Naive B cell (primary cell): ENCODE measurements at regions not wholly inside any gene's neighbourhood (a gene's known extent, or its start where the extent isn't known, plus 50 kb on each side); places are given as distances from the start of the nearest gene placed in this dataset.
A peak's percentile ranks its signal among the peaks of the same experiment; 100 is the strongest.

ENCODE experiments used
- ATAC-seq, 2 donors: fragments of 150-1000 bp; cut with Tn5 transposase; 2 replicates each; pipeline ENCODE4 v1.10.0; 2021; ENCODE audit warnings: low read depth in 2 of 2, mild to moderate bottlenecking in 2 of 2, moderate library complexity in 2 of 2
- DNase-seq: peaks from one replicate; pipeline ENCODE4 v3.0.0; 2022
- H3K27ac Mint-ChIP-seq, 6 donors: one replicate each; pipeline ENCODE4 v1.8.0; 2020 to 2022; ENCODE audit warnings: mild to moderate bottlenecking in 6 of 6, mixed read lengths in 6 of 6, moderate library complexity in 5 of 6, inconsistent platforms in 2 of 6
- H3K27me3 Mint-ChIP-seq, 3 donors: one replicate each; pipeline ENCODE4 v1.8.0; 2021 to 2022; ENCODE audit warnings: mixed read lengths in 3 of 3, mild to moderate bottlenecking in 1 of 3
- H3K36me3 Mint-ChIP-seq, 2 donors: one replicate each; pipeline ENCODE4 v1.8.0; 2020 to 2022; ENCODE audit warnings: mixed read lengths in 2 of 2, inconsistent platforms in 1 of 2, mild to moderate bottlenecking in 1 of 2
- H3K4me1 Mint-ChIP-seq, 3 donors: one replicate each; pipeline ENCODE4 v1.8.0; 2020 to 2022; ENCODE audit warnings: mixed read lengths in 3 of 3, inconsistent platforms in 1 of 3, mild to moderate bottlenecking in 1 of 3, moderate library complexity in 1 of 3
- H3K4me3 Mint-ChIP-seq, 8 donors: one replicate each; pipeline ENCODE4 v1.8.0; 2020 to 2022; ENCODE audit warnings: mild to moderate bottlenecking in 8 of 8, mixed read lengths in 8 of 8, moderate library complexity in 8 of 8, inconsistent platforms in 2 of 8
- H3K9me3 Mint-ChIP-seq, 7 donors: one replicate each; pipeline ENCODE4 v1.8.0; 2020 to 2022; ENCODE audit warnings: mixed read lengths in 7 of 7, mild to moderate bottlenecking in 5 of 7, inconsistent platforms in 2 of 7, moderate library complexity in 1 of 7

- Mint-ChIP-seq H3K4me1 (no peaks in the 10 kb centered on the region), H3K27ac (no peak overlapping the region), H3K36me3 (no peaks in the 10 kb centered on the region), H3K9me3 (peaks cover 0 to 7% (median 4%) of the 10 kb centered on the region in 7 donors), H3K27me3 (peaks cover 4 to 31% (median 13%) of the 10 kb centered on the region in 3 donors), H3K4me3 (no peak overlapping the region)
- DNase-seq (no peak), ATAC-seq (no peak)
Measured at GRCh38 chr13:97520061-97520460, 86.1 kb downstream of the RAP2A start.

- H3K27ac Mint-ChIP-seq = no peak overlapping the region
- no peak overlapping the region for H3K4me3 Mint-ChIP-seq
- H3K4me1 Mint-ChIP-seq = no peaks in the 10 kb centered on the region
- H3K9me3 Mint-ChIP-seq = peaks cover 0 to 7% (median 4%) of the 10 kb centered on the region in 7 donors
- H3K27me3 Mint-ChIP-seq = peaks cover 4 to 27% (median 13%) of the 10 kb centered on the region in 3 donors
- ATAC-seq (no peak), DNase-seq (no peak)
- no peaks in the 10 kb centered on the region for H3K36me3 Mint-ChIP-seq
Measured at GRCh38 chr13:97520866-97521265, 86.9 kb downstream of the RAP2A start.

- peaks cover 4 to 20% (median 13%) of the 10 kb centered on the region in 3 donors for H3K27me3 Mint-ChIP-seq
- DNase-seq (no peak), ATAC-seq (no peak)
- H3K27ac Mint-ChIP-seq = no peak overlapping the region
- no peaks in the 10 kb centered on the region for H3K36me3 Mint-ChIP-seq
- H3K4me3 Mint-ChIP-seq = no peak overlapping the region
- no peaks in the 10 kb centered on the region for H3K4me1 Mint-ChIP-seq
- H3K9me3 Mint-ChIP-seq = peaks cover 0 to 7% (median 4%) of the 10 kb centered on the region in 7 donors
Measured at GRCh38 chr13:97521726-97522125, 87.8 kb downstream of the RAP2A start.

- Mint-ChIP-seq H3K9me3 (peaks cover 0 to 7% (median 4%) of the 10 kb centered on the region in 7 donors), H3K36me3 (no peaks in the 10 kb centered on the region), H3K27me3 (peaks cover 4 to 18% (median 13%) of the 10 kb centered on the region in 3 donors), H3K27ac (no peak overlapping the region), H3K4me3 (no peak overlapping the region), H3K4me1 (no peaks in the 10 kb centered on the region)
- ATAC-seq = no peak
- DNase-seq = no peak
Measured at GRCh38 chr13:97522243-97522642, 88.3 kb downstream of the RAP2A start.

- no peak overlapping the region for H3K4me3 Mint-ChIP-seq
- no peaks in the 10 kb centered on the region for H3K4me1 Mint-ChIP-seq
- H3K27me3 Mint-ChIP-seq = peaks cover 4 to 8% (median 5%) of the 10 kb centered on the region in 3 donors
- H3K36me3 Mint-ChIP-seq = no peaks in the 10 kb centered on the region
- no peak for DNase-seq
- ATAC-seq = no peak
- peaks cover 0 to 2% (median 0%) of the 10 kb centered on the region in 7 donors for H3K9me3 Mint-ChIP-seq
- H3K27ac Mint-ChIP-seq = no peak overlapping the region
Measured at GRCh38 chr13:97526556-97526955, 92.6 kb downstream of the RAP2A start.

GRCh38 chr13:97528518-97528917 is 94.5 kb downstream of the RAP2A start:
- H3K4me1 Mint-ChIP-seq = no peaks in the 10 kb centered on the region
- H3K27ac Mint-ChIP-seq = no peak overlapping the region
- DNase-seq (no peak), ATAC-seq (no peak)
- peaks cover 0 to 5% (median 4%) of the 10 kb centered on the region in 3 donors for H3K27me3 Mint-ChIP-seq
- H3K36me3 Mint-ChIP-seq = no peaks in the 10 kb centered on the region
- H3K9me3 Mint-ChIP-seq = peaks cover 0 to 3% (median 0%) of the 10 kb centered on the region in 7 donors
- no peak overlapping the region for H3K4me3 Mint-ChIP-seq

GRCh38 chr13:97534540-97534939 is 100.6 kb downstream of the RAP2A start:
- Mint-ChIP-seq H3K27ac (peak overlapping the region in 1 of 6 donors; percentile 8), H3K36me3 (no peaks in the 10 kb centered on the region), H3K4me3 (no peak overlapping the region), H3K4me1 (no peaks in the 10 kb centered on the region), H3K9me3 (peaks cover 0 to 3% (median 0%) of the 10 kb centered on the region in 7 donors), H3K27me3 (peaks cover 0 to 7% (median 5%) of the 10 kb centered on the region in 3 donors)
- ATAC-seq (no peak), DNase-seq (no peak)

GRCh38 chr13:97535614-97536013 is 101.6 kb downstream of the RAP2A start:
- no peak for DNase-seq
- ATAC-seq = no peak
- no peak overlapping the region for H3K4me3 Mint-ChIP-seq
- H3K27ac Mint-ChIP-seq = no peak overlapping the region
- H3K4me1 Mint-ChIP-seq = no peaks in the 10 kb centered on the region
- H3K9me3 Mint-ChIP-seq = peaks cover 0 to 3% (median 0%) of the 10 kb centered on the region in 7 donors
- peaks cover 0 to 7% (median 5%) of the 10 kb centered on the region in 3 donors for H3K27me3 Mint-ChIP-seq
- H3K36me3 Mint-ChIP-seq = no peaks in the 10 kb centered on the region

GRCh38 chr13:97537110-97537509 is 103.1 kb downstream of the RAP2A start:
- Mint-ChIP-seq H3K4me3 (no peak overlapping the region), H3K9me3 (peaks cover 0 to 3% (median 0%) of the 10 kb centered on the region in 7 donors), H3K4me1 (no peaks in the 10 kb centered on the region), H3K27ac (no peak overlapping the region), H3K27me3 (peaks cover 0 to 7% (median 0%) of the 10 kb centered on the region in 3 donors), H3K36me3 (no peaks in the 10 kb centered on the region)
- no peak for ATAC-seq
- no peak for DNase-seq

- Mint-ChIP-seq H3K27me3 (peaks cover 0 to 5% (median 4%) of the 10 kb centered on the region in 3 donors), H3K9me3 (peaks cover 0 to 2% (median 0%) of the 10 kb centered on the region in 7 donors), H3K4me3 (no peak overlapping the region), H3K36me3 (no peaks in the 10 kb centered on the region), H3K4me1 (no peaks in the 10 kb centered on the region), H3K27ac (no peak overlapping the region)
- ATAC-seq (no peak), DNase-seq (no peak)
Measured at GRCh38 chr13:97538203-97538602, 104.2 kb downstream of the RAP2A start.

- H3K27ac Mint-ChIP-seq = no peak overlapping the region
- no peaks in the 10 kb centered on the region for H3K36me3 Mint-ChIP-seq
- H3K4me1 Mint-ChIP-seq = no peaks in the 10 kb centered on the region
- H3K9me3 Mint-ChIP-seq = no peaks in the 10 kb centered on the region
- H3K4me3 Mint-ChIP-seq = no peak overlapping the region
- ATAC-seq = no peak
- no peak for DNase-seq
- peaks cover 5 to 9% (median 6%) of the 10 kb centered on the region in 3 donors for H3K27me3 Mint-ChIP-seq
Measured at GRCh38 chr13:97539651-97540610, 106.0 kb downstream of the RAP2A start.

GRCh38 chr13:97540696-97541095 is 106.7 kb downstream of the RAP2A start:
- no peaks in the 10 kb centered on the region for H3K4me1 Mint-ChIP-seq
- H3K27ac Mint-ChIP-seq = no peak overlapping the region
- ATAC-seq (no peak), DNase-seq (no peak)
- no peak overlapping the region for H3K4me3 Mint-ChIP-seq
- H3K9me3 Mint-ChIP-seq = peaks cover 0 to 2% (median 0%) of the 10 kb centered on the region in 7 donors
- no peaks in the 10 kb centered on the region for H3K36me3 Mint-ChIP-seq
- peaks cover 5 to 9% (median 6%) of the 10 kb centered on the region in 3 donors for H3K27me3 Mint-ChIP-seq

GRCh38 chr13:97542102-97542685 is 108.2 kb downstream of the RAP2A start:
- Mint-ChIP-seq H3K27me3 (peaks cover 6 to 21% (median 16%) of the 10 kb centered on the region in 3 donors), H3K4me3 (no peak overlapping the region), H3K9me3 (peaks cover 0 to 3% (median 0%) of the 10 kb centered on the region in 7 donors), H3K36me3 (no peaks in the 10 kb centered on the region), H3K27ac (no peak overlapping the region), H3K4me1 (peaks cover 0 to 2% (median 0%) of the 10 kb centered on the region in 3 donors)
- DNase-seq = no peak
- ATAC-seq = no peak
